ENCODE measurements at regions not wholly inside any gene's neighbourhood (a gene's known extent, or its start where the extent isn't known, plus 50 kb on each side); places are given as distances from the start of the nearest gene placed in this dataset.

DNA sequence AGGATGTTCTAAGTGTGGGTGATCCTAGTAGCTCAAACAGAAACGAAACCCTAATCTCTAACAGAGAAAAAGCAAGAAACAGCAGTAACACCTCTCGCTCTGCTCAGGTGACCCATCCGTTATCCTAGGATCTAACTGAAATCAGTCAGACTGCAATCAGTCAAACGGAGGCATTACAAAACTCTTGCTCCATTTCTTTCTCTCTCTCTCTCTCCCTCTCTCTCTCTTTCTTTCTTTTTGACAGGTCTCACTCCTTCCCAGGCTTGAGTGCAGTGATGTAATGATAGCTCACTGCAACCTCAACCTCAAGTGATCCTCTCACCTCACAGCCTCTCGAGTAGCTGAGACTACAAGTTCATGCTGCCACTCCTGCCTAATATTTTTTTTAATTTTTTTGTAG is 1283.5 kb upstream of the CELF2 start:
- no peaks in the 10 kb centered on the region for H3K27me3 ChIP-seq (ENCODE audit: control insufficient read depth in 4 of 4, insufficient read depth in 4 of 4, low read length in 3 of 4)
- TF ChIP-seq EGR1 (IDR thresholded peaks at IDR 0.05; ENCODE audit: low read depth in 2 of 2) (no peak), YY1 (IDR thresholded peaks at IDR 0.05) (no peak)
- H3K9me3 ChIP-seq (ENCODE audit: control insufficient read depth in 4 of 4, low read length in 3 of 4), result no peaks in the 10 kb centered on the region
- H3K4me3 ChIP-seq (ENCODE audit: low read depth in 1 of 3, low read length in 3 of 3), result no peak overlapping the region
- no peak overlapping the region for H3K27ac ChIP-seq (ENCODE audit: low read depth in 1 of 2, low read length in 2 of 2)
- 55% methylated on average over 5 of the region's 5 CpGs for WGBS
- H3K4me1 ChIP-seq (ENCODE audit: control insufficient read depth in 4 of 4, insufficient read depth in 4 of 4, low read length in 3 of 4), result no peaks in the 10 kb centered on the region
- no peak overlapping the region for H3K9ac ChIP-seq (ENCODE audit: low read depth in 1 of 2, low read length in 2 of 2)
- H3K36me3 ChIP-seq (ENCODE audit: control insufficient read depth in 4 of 4, insufficient read depth in 3 of 4, low read depth in 1 of 4, low read length in 3 of 4), result no peaks in the 10 kb centered on the region
- no peak for DNase-seq (ENCODE audit: low spot score)

DNA sequence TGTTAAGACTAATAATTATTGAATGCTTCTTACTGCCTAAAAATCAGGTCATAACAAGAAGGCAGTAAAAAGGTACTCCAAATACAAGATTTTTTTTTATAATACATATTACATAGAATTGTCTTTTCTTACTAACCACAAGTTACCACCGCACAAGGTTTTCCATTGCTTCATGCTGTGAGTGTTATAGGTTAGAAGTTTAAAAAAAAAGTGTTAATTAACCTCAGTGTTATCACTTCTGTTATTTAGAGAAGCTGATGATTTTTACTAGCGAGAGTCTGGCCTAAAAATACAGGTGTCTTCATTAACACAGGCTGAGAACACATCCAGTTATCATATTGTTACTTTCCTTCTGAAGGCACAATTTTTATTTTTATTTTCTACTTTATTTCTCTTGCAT is 1281.9 kb upstream of the CELF2 start:
- no peak overlapping the region for H3K27ac ChIP-seq (ENCODE audit: low read depth in 1 of 2, low read length in 2 of 2)
- TF ChIP-seq, protein P1, sequence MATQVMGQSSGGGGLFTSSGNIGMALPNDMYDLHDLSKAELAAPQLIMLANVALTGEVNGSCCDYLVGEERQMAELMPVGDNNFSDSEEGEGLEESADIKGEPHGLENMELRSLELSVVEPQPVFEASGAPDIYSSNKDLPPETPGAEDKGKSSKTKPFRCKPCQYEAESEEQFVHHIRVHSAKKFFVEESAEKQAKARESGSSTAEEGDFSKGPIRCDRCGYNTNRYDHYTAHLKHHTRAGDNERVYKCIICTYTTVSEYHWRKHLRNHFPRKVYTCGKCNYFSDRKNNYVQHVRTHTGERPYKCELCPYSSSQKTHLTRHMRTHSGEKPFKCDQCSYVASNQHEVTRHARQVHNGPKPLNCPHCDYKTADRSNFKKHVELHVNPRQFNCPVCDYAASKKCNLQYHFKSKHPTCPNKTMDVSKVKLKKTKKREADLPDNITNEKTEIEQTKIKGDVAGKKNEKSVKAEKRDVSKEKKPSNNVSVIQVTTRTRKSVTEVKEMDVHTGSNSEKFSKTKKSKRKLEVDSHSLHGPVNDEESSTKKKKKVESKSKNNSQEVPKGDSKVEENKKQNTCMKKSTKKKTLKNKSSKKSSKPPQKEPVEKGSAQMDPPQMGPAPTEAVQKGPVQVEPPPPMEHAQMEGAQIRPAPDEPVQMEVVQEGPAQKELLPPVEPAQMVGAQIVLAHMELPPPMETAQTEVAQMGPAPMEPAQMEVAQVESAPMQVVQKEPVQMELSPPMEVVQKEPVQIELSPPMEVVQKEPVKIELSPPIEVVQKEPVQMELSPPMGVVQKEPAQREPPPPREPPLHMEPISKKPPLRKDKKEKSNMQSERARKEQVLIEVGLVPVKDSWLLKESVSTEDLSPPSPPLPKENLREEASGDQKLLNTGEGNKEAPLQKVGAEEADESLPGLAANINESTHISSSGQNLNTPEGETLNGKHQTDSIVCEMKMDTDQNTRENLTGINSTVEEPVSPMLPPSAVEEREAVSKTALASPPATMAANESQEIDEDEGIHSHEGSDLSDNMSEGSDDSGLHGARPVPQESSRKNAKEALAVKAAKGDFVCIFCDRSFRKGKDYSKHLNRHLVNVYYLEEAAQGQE (IDR thresholded peaks at IDR 0.05), result no peak
- TF ChIP-seq, protein P2, sequence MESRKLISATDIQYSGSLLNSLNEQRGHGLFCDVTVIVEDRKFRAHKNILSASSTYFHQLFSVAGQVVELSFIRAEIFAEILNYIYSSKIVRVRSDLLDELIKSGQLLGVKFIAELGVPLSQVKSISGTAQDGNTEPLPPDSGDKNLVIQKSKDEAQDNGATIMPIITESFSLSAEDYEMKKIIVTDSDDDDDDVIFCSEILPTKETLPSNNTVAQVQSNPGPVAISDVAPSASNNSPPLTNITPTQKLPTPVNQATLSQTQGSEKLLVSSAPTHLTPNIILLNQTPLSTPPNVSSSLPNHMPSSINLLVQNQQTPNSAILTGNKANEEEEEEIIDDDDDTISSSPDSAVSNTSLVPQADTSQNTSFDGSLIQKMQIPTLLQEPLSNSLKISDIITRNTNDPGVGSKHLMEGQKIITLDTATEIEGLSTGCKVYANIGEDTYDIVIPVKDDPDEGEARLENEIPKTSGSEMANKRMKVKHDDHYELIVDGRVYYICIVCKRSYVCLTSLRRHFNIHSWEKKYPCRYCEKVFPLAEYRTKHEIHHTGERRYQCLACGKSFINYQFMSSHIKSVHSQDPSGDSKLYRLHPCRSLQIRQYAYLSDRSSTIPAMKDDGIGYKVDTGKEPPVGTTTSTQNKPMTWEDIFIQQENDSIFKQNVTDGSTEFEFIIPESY (IDR thresholded peaks at IDR 0.05), result no peak
- TF ChIP-seq GABPA (IDR thresholded peaks at IDR 0.05 in 1 of 2, conservative IDR thresholded peaks at IDR 0.05 in 1 of 2), result no peak
- no peak for TF ChIP-seq TAF1 (conservative IDR thresholded peaks at IDR 0.05)
- no peak for TF ChIP-seq YY1 (IDR thresholded peaks at IDR 0.05)
- TF ChIP-seq, protein P3, sequence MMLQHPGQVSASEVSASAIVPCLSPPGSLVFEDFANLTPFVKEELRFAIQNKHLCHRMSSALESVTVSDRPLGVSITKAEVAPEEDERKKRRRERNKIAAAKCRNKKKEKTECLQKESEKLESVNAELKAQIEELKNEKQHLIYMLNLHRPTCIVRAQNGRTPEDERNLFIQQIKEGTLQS (IDR thresholded peaks at IDR 0.05), result no peak
- TF ChIP-seq SP1 (IDR thresholded peaks at IDR 0.05), result no peak
- no peak for TF ChIP-seq FOXA1 (IDR thresholded peaks at IDR 0.05)
- TF ChIP-seq, protein P4, sequence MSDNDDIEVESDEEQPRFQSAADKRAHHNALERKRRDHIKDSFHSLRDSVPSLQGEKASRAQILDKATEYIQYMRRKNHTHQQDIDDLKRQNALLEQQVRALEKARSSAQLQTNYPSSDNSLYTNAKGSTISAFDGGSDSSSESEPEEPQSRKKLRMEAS (IDR thresholded peaks at IDR 0.05), result no peak
- TF ChIP-seq RAD21 (IDR thresholded peaks at IDR 0.05), result no peak
- no peak for TF ChIP-seq NR2F2 (IDR thresholded peaks at IDR 0.05)
- no peak for TF ChIP-seq FOXA2 (IDR thresholded peaks at IDR 0.05)
- no peak for TF ChIP-seq RXRA (IDR thresholded peaks at IDR 0.05)
- no peak for TF ChIP-seq HNF4A (conservative IDR thresholded peaks at IDR 0.05)
- TF ChIP-seq JUND (IDR thresholded peaks at IDR 0.05), result no peak
- TF ChIP-seq, protein P5, sequence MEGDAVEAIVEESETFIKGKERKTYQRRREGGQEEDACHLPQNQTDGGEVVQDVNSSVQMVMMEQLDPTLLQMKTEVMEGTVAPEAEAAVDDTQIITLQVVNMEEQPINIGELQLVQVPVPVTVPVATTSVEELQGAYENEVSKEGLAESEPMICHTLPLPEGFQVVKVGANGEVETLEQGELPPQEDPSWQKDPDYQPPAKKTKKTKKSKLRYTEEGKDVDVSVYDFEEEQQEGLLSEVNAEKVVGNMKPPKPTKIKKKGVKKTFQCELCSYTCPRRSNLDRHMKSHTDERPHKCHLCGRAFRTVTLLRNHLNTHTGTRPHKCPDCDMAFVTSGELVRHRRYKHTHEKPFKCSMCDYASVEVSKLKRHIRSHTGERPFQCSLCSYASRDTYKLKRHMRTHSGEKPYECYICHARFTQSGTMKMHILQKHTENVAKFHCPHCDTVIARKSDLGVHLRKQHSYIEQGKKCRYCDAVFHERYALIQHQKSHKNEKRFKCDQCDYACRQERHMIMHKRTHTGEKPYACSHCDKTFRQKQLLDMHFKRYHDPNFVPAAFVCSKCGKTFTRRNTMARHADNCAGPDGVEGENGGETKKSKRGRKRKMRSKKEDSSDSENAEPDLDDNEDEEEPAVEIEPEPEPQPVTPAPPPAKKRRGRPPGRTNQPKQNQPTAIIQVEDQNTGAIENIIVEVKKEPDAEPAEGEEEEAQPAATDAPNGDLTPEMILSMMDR (IDR thresholded peaks at IDR 0.05; ENCODE audit: low read depth, low read length, missing input control), result no peak
- TF ChIP-seq EGR1 (IDR thresholded peaks at IDR 0.05; ENCODE audit: low read depth in 2 of 2), result no peak
- no peaks in the 10 kb centered on the region for H3K27me3 ChIP-seq (ENCODE audit: control insufficient read depth in 4 of 4, insufficient read depth in 4 of 4, low read length in 3 of 4)
- no peak overlapping the region for H3K9ac ChIP-seq (ENCODE audit: low read depth in 1 of 2, low read length in 2 of 2)
- H3K4me3 ChIP-seq (ENCODE audit: low read depth in 1 of 3, low read length in 3 of 3), result no peak overlapping the region
- no peaks in the 10 kb centered on the region for H3K4me1 ChIP-seq (ENCODE audit: control insufficient read depth in 4 of 4, insufficient read depth in 4 of 4, low read length in 3 of 4)
- H3K36me3 ChIP-seq (ENCODE audit: control insufficient read depth in 4 of 4, insufficient read depth in 3 of 4, low read depth in 1 of 4, low read length in 3 of 4), result no peaks in the 10 kb centered on the region
- no peak for DNase-seq (ENCODE audit: low spot score)
- 68% methylated on average over 2 of the region's 2 CpGs for WGBS
- no peaks in the 10 kb centered on the region for H3K9me3 ChIP-seq (ENCODE audit: control insufficient read depth in 4 of 4, low read length in 3 of 4)
